Fibroblast of villous mesenchyme (primary cell): ENCODE measurements at regions not wholly inside any gene's neighbourhood (a gene's known extent, or its start where the extent isn't known, plus 50 kb on each side); places are given as distances from the start of the nearest gene placed in this dataset.
A peak's percentile ranks its signal among the peaks of the same experiment; 100 is the strongest.

Source experiments
- DNase-seq: peaks from one replicate; pipeline ENCODE4 v3.0.0-alpha.2; 2010; ENCODE audit warnings: low read depth
- H3K4me3 ChIP-seq: 2 replicates; pipeline ENCODE4 v1.5.1; 2011; ENCODE audit warnings: low read depth, mild to moderate bottlenecking, low read length
- CTCF ChIP-seq: IDR thresholded peaks from 2 replicates; pipeline ENCODE4 v1.5.1; 2012; ENCODE audit warnings: low read depth, mild to moderate bottlenecking, low read length; ENCODE audit not compliant: insufficient read depth

DNA sequence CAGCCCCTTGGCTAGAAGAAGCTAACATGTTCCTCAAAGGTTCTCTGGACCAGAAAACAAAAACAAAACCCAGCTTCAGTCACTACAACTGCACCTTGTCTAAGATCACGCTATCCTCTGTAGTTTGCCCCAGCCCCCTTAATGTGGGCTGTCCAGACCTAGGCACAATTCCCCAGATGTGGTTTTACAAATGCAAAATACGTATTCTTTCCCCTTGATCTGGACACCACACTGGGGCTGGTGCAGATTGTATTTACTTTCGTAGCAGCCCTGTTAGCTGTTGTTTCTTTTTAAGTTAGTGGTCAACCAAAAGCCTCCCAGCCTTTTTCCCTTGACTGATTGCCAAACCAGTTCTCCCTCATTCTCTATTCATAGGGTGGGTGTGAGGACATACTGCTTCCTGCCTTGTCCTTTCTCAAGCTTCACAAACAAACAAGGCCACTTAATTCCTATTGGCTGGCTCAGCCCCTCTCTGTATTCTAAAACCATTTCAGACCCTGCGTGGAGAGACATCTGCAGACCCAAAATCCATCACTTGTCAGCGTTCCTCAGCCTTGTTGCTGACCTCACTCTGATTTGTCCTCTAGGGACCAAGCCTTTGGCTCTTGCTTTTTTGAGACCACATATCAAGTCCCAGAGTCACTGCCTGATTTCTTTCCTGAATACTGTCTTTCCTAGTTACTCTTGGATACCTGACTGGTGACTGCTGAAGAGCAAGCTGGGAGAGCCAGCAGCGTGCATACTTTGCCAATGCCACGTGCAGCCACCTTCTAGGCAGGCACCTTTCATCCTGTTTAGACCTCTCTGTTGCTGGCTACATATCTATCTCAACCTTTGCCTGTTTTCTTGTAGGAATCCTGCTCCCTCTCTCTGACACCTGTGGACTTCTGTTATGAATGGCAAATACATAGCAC is 96.4 kb upstream of the RAB3GAP2 start:
- peak; percentile 18 for DNase-seq
- no peak for TF ChIP-seq CTCF

DNA sequence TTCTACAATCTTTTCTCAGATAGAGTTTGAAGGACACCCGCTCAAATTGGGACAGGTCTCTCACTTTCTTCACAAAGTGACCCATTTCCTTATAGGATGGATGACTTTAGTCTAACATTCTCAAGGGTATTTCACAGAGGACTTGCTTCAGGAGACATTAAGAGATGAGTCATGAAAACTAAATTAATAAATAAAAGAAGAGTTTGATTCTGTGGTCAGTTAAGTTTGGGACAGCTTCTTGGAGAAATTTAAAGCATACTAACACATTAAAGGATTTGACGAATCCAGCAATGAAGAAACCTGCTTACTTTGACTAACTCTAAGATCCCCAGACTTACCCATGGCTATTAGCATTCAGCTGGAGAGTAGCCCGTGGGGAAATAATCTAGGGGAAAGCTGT is 95.6 kb upstream of the RAB3GAP2 start:
- no peak for DNase-seq
- TF ChIP-seq CTCF = no peak

More for the DNA sequence above, 96.4 kb upstream of the RAB3GAP2 start:
- no peak overlapping the region for H3K4me3 ChIP-seq

DNA sequence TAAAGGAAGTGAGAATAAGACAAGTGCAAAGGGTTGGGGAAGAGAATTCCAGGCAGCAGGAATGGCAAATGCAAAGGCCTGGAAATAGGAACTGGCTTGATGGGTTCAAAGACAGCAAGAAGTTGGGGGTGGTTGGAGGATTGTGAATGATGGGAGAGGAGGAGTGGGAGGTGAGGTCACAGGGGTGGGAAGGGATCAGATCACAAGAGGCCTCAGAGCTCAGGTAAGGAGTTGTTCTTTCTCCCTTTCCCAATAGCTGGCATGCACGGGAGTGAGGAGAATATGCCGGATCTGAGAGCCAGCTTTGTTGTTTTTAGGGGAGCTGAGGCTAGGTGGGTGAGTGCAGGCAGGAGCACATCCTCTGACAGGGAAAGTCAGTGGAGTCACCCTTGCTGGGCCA is 94.0 kb upstream of the RAB3GAP2 start:
- H3K4me3 ChIP-seq = no peak overlapping the region
- TF ChIP-seq CTCF = no peak
- DNase-seq = no peak

More for the DNA sequence above, 95.6 kb upstream of the RAB3GAP2 start:
- no peak overlapping the region for H3K4me3 ChIP-seq

DNA sequence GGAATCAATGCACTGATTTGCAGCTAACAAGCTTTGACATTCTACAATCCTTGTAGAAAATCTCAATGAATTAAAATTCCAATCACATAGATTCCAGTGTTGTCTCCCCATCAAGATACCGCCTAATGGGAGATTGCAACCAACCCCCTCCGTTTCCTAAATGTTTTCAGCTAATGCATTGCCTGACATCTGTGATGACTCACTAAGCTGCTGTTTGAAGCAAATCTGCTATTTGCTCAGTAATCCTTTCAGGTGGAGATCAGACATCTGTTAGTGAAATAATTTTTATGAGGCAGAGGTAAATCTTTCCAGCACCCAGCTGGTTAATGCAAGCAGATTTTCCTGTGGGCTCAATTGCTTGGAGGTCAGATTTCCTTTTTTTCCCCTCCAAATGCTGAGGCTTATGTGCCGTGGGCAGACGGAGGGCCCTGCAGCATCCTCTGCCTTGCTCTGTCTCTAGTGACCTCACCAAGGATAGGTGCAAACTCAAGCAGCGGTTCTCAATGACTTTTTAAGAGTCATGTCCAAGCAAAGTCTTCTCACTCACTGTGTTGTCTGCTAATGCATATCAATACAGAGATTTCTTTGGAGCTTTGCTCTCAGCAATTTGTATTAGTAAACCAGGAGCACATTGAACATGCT is 91.1 kb upstream of the RAB3GAP2 start:
- TF ChIP-seq CTCF = no peak
- no peak overlapping the region for H3K4me3 ChIP-seq
- no peak for DNase-seq

DNA sequence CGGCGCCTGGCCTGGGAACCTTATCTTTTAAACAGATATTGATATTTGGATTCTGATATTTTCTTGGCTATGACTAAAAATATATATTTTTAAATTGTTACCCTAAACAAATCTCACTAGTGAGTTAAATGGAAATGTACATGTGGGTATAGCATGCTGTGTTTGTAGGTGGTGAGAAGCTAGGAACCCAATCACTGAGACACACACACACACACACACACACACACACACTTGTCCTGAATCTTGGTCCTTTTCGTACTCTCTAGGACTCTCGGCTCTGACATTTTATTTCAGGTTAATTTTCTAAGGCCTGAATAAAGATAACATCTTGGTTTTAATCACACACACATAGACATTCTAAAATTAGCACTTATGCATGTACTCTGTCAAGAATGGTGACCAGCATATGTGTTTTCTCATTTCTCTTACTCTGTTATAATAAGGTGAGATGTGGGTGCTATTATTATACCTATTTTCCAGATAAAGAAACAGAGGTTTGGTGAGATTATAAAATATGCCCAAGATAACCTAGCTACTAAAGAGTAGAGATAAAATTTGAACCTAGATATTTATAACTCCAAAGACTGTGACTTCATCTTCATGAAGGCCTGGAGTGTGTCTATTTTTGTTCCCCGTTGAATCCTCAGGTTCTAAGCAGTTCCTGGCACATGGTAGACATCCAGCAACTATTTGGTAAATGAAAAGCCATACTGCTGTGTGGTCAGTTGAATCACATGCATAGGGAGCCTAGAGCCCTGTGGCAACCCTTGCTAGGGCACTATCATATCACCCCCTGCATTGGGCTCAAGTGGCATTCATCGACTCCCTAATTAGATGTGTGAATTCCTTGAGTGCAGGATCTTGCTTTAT is 85.0 kb upstream of the RAB3GAP2 start:
- no peak for TF ChIP-seq CTCF
- no peak for DNase-seq
- no peak overlapping the region for H3K4me3 ChIP-seq

DNA sequence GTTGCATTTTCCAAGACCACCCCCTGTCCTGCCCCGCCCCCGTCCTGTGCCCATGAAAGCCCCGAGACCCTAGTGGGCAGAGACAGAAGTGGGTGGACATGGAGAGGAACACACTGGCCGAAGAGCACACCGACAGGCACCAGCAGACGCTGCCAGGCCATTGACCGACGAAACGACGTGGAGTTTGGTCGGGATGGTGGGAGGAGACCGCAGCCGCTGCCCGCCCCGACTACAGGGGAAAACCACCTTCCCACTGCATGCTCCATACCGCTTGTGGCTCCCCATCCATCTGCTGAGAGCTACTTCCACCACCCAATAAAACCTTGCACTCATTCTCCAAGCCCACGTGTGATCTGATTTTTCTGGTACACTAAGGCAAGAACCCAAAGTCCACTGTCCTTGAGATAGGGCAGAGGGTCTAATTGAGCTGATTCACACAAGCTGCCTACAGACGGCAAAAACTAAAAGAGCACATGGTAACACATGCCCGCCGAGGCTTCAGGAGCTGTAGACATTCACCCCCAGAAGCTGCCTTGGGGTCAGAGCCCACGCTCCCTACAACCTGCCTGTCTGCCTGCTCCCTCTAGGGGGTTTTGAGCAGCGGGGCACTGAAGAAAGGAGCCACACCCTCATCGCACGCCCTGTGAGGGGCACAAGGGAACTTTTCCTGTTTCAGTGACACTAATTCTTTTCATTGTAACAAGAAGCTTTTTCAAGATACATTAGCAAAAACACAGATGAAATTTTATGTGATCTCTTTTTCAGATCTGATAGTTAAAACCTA is 81.2 kb upstream of the RAB3GAP2 start:
- no peak overlapping the region for H3K4me3 ChIP-seq
- TF ChIP-seq CTCF = no peak
- DNase-seq = no peak
